Activated CD8-positive, alpha-beta memory T cell treated with anti-CD3 and anti-CD28 coated beads for 48 hours (primary cell): ENCODE measurements at regions not wholly inside any gene's neighbourhood (a gene's known extent, or its start where the extent isn't known, plus 50 kb on each side); places are given as distances from the start of the nearest gene placed in this dataset.

Experiments used
- DNase-seq, 3 experiments: peaks; one replicate each; pipeline ENCODE4 v3.0.0-alpha.2; 2020; ENCODE audit warnings: low read depth in 2 of 3, low spot score in 2 of 3

DNA sequence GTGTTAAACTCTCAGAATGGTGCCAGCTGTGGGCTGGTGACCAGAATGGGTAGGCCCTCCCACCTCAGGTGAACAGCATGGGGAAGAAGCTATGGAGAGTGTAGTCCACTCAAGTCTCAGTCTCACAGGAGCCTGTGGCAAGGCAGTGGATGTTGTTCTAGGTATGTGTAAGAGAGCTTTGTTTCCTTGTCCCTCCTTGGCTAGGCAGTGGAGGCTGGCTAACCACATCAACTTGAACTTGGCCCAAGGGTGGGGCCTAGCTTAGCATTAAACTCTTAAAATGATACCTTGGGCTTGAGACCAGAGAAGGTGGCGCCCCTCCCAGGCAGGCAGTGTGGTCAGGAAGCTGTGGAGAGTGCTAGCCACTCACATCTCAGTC, 53.2 kb upstream of the SLC4A10 start:
- peak in 1 of 3 experiments; percentile 4 for DNase-seq
